Activated gamma-delta T cell (primary cell): ENCODE measurements at regions not wholly inside any gene's neighbourhood (a gene's known extent, or its start where the extent isn't known, plus 50 kb on each side); places are given as distances from the start of the nearest gene placed in this dataset.

Experiments
- DNase-seq: peaks from one replicate; lab custom pipeline; 2025; lab: John Stamatoyannopoulos, UW

GRCh38 chr18:73735836-73736235, 411.8 kb downstream of the FBXO15 start:
- no peak for DNase-seq

- no peak for DNase-seq
Measured at GRCh38 chr18:73733806-73734314, 413.8 kb downstream of the FBXO15 start.

GRCh38 chr18:73733376-73733775, 414.3 kb downstream of the FBXO15 start:
- DNase-seq, result no peak

GRCh38 chr18:73728657-73729056, 419.0 kb downstream of the FBXO15 start:
- DNase-seq, result no peak

GRCh38 chr18:73724958-73725357, 422.7 kb downstream of the FBXO15 start:
- DNase-seq, result no peak

GRCh38 chr18:73719611-73720010, 428.0 kb downstream of the FBXO15 start:
- no peak for DNase-seq

- DNase-seq, result no peak
Measured at GRCh38 chr18:73717570-73717969, 430.1 kb downstream of the FBXO15 start.

- DNase-seq, result no peak
Measured at GRCh38 chr18:73715210-73715670, 432.4 kb downstream of the FBXO15 start.

GRCh38 chr18:73714466-73714865, 433.2 kb downstream of the FBXO15 start:
- DNase-seq, result no peak

GRCh38 chr18:73711256-73711655, 436.4 kb downstream of the FBXO15 start:
- DNase-seq, result no peak

GRCh38 chr18:73708591-73708990, 439.0 kb downstream of the FBXO15 start:
- DNase-seq, result no peak

- DNase-seq, result no peak
Measured at GRCh38 chr18:73707035-73707434, 440.6 kb downstream of the FBXO15 start.

GRCh38 chr18:73697353-73697752, 450.3 kb downstream of the FBXO15 start:
- no peak for DNase-seq

- no peak for DNase-seq
Measured at GRCh38 chr18:73696698-73697097, 450.9 kb downstream of the FBXO15 start.

GRCh38 chr18:73696171-73696570, 451.5 kb downstream of the FBXO15 start:
- no peak for DNase-seq

GRCh38 chr18:73693091-73693490, 454.5 kb downstream of the FBXO15 start:
- no peak for DNase-seq

- DNase-seq, result no peak
Measured at GRCh38 chr18:73691624-73692023, 456.0 kb downstream of the FBXO15 start.

GRCh38 chr18:73691118-73691517, 456.5 kb downstream of the FBXO15 start:
- no peak for DNase-seq

- no peak for DNase-seq
Measured at GRCh38 chr18:73690222-73690621, 457.4 kb downstream of the FBXO15 start.

- DNase-seq, result no peak
Measured at GRCh38 chr18:73688851-73689711, 458.6 kb downstream of the FBXO15 start.

- no peak for DNase-seq
Measured at GRCh38 chr18:73688161-73688560, 459.5 kb downstream of the FBXO15 start.

- no peak for DNase-seq
Measured at GRCh38 chr18:73684647-73685046, 463.0 kb downstream of the FBXO15 start.

GRCh38 chr18:73683409-73684238, 464.0 kb downstream of the FBXO15 start:
- DNase-seq, result no peak
